H1 (cell line): ENCODE measurements at regions not wholly inside any gene's neighbourhood (a gene's known extent, or its start where the extent isn't known, plus 50 kb on each side); places are given as distances from the start of the nearest gene placed in this dataset.

Experiments used
- CTCF ChIA-PET: fragments of 300-600 bp; sonication (Branson Sonifier 250); formaldehyde crosslinking; loops from one replicate; lab custom pipeline; 2021; ENCODE audit not compliant: partially characterized antibody; lab: Charles Lee
- POLR2A ChIA-PET: fragments of 300-600 bp; sonication (Branson Sonifier 250); formaldehyde crosslinking; loops from one replicate; lab custom pipeline; 2021; ENCODE audit warnings: inconsistent platforms; ENCODE audit not compliant: partially characterized antibody; lab: Charles Lee
- DNase-seq, 2 experiments: peaks; one replicate each; pipeline versions ENCODE4 v3.0.0 to v3.0.0-alpha.2; 2010 to 2022; ENCODE audit warnings: low spot score in 2 of 2, low read depth in 1 of 2, mixed read lengths in 1 of 2
- FAIRE-seq: peaks from 2 replicates; lab custom pipeline; 2011; peaks lifted over from hg19 to GRCh38; lab: Jason Lieb, UNC
- H2AFZ ChIP-seq: 2 replicates; pipeline ENCODE4 v1.8.1; 2012; ENCODE audit warnings: low read length, inconsistent platforms
- H2AK5ac ChIP-seq: 2 replicates; pipeline ENCODE4 v1.6.1; 2013; ENCODE audit warnings: low read depth, low read length
- H2BK120ac ChIP-seq: replicated peaks from 2 replicates; pipeline ENCODE3; 2013; ENCODE audit warnings: low read depth, low read length, inconsistent platforms
- H2BK12ac ChIP-seq: 2 replicates; pipeline ENCODE4 v1.6.1; 2013; ENCODE audit warnings: low read depth, low read length
- H2BK15ac ChIP-seq: 2 replicates; pipeline ENCODE4 v1.6.1; 2013; ENCODE audit warnings: low read length
- H2BK20ac ChIP-seq: 2 replicates; pipeline ENCODE4 v1.6.1; 2013; ENCODE audit warnings: low read length
- H2BK5ac ChIP-seq: 2 replicates; pipeline ENCODE4 v1.6.1; 2013; ENCODE audit warnings: low read depth, low read length
- H3K14ac ChIP-seq: 2 replicates; pipeline ENCODE4 v1.6.1; 2013; ENCODE audit warnings: inconsistent platforms; ENCODE audit not compliant: insufficient read length
- H3K18ac ChIP-seq: 2 replicates; pipeline ENCODE4 v1.6.1; 2013; ENCODE audit warnings: low read length; ENCODE audit errors: extremely low read depth
- H3K23ac ChIP-seq: 2 replicates; pipeline ENCODE4 v1.6.1; 2013; ENCODE audit warnings: inconsistent platforms; ENCODE audit not compliant: insufficient read length
- H3K23me2 ChIP-seq: 2 replicates; pipeline ENCODE4 v1.6.1; 2013; ENCODE audit warnings: low read depth, low read length
- H3K27ac ChIP-seq: 2 replicates; pipeline ENCODE4 v1.6.1; 2011; ENCODE audit warnings: low read depth, low read length, inconsistent platforms
- H3K27me3 ChIP-seq, 4 experiments: replicated peaks in 1 of 4; 1 replicate in 1 of 4; 2 replicates in 3 of 4; pipeline versions ENCODE4 v1.6.1 to v1.8.1; 2011 to 2013; ENCODE audit warnings: low read length in 3 of 4, mild to moderate bottlenecking in 3 of 4, inconsistent platforms in 2 of 4, mixed read lengths in 2 of 4, moderate library complexity in 1 of 4; ENCODE audit not compliant: control insufficient read depth in 3 of 4, insufficient read depth in 3 of 4; ENCODE audit errors: extremely low read depth in 1 of 4
- H3K36me3 ChIP-seq, 4 experiments: 2 replicates each; pipeline versions ENCODE4 v1.6.1 to v1.8.1; 2011 to 2013; ENCODE audit warnings: mild to moderate bottlenecking in 4 of 4, low read length in 3 of 4, moderate library complexity in 2 of 4, control low read depth in 1 of 4, inconsistent platforms in 1 of 4; ENCODE audit not compliant: insufficient read depth in 4 of 4, control insufficient read depth in 2 of 4
- H3K4ac ChIP-seq: replicated peaks from 2 replicates; pipeline ENCODE3; 2013; ENCODE audit warnings: low read length, low read depth, mixed read lengths, inconsistent platforms; ENCODE audit not compliant: insufficient read length
- H3K4me1 ChIP-seq, 4 experiments: replicated peaks in 1 of 4; 1 replicate in 1 of 4; 2 replicates in 3 of 4; pipeline versions ENCODE4 v1.6.1 to v1.8.1; 2011 to 2013; ENCODE audit warnings: low read length in 3 of 4, inconsistent platforms in 2 of 4, mixed read lengths in 1 of 4; ENCODE audit not compliant: insufficient read depth in 4 of 4, control insufficient read depth in 3 of 4
- H3K4me2 ChIP-seq, 2 experiments: 2 replicates each; pipeline versions ENCODE4 v1.6.1 to v1.8.1; 2011 to 2013; ENCODE audit warnings: low read depth in 2 of 2, low read length in 2 of 2, control low read depth in 1 of 2, inconsistent platforms in 1 of 2, mild to moderate bottlenecking in 1 of 2; ENCODE audit not compliant: insufficient read depth in 1 of 2
- H3K4me3 ChIP-seq, 4 experiments: fragments of 200-600, 300-600 bp in 1 of 4; sonication (generic), shearing (Covaris generic), sonication (Bioruptor Twin) in 1 of 4; 2 replicates each; pipeline versions ENCODE4 v1.5.1 to v1.8.1; 2011 to 2016; ENCODE audit warnings: low read length in 4 of 4, low read depth in 3 of 4, control low read depth in 2 of 4, inconsistent platforms in 2 of 4, mild to moderate bottlenecking in 2 of 4, mixed read lengths in 1 of 4, moderate library complexity in 1 of 4; ENCODE audit not compliant: insufficient read depth in 2 of 4; ENCODE audit errors: extremely low read depth in 1 of 4
- H3K56ac ChIP-seq: replicated peaks from 2 replicates; pipeline ENCODE3; 2013; ENCODE audit warnings: low read depth, mild to moderate bottlenecking, mixed read lengths, low read length, inconsistent platforms; ENCODE audit not compliant: insufficient read length
- H3K79me1 ChIP-seq: 2 replicates; pipeline ENCODE4 v1.6.1; 2013; ENCODE audit warnings: low read depth, low read length, control low read depth
- H3K79me2 ChIP-seq, 2 experiments: 2 replicates each; pipeline versions ENCODE4 v1.6.1 to v1.8.1; 2012 to 2013; ENCODE audit warnings: low read length in 2 of 2, mild to moderate bottlenecking in 2 of 2, inconsistent platforms in 1 of 2; ENCODE audit not compliant: insufficient read depth in 2 of 2, control insufficient read depth in 1 of 2
- H3K9ac ChIP-seq, 4 experiments: replicated peaks in 1 of 4; 1 replicate in 1 of 4; 2 replicates in 3 of 4; pipeline versions ENCODE4 v1.6.1 to v1.8.1; 2011 to 2013; ENCODE audit warnings: low read depth in 3 of 4, low read length in 3 of 4, control low read depth in 2 of 4, mild to moderate bottlenecking in 2 of 4, moderate library complexity in 2 of 4, inconsistent platforms in 1 of 4; ENCODE audit errors: extremely low read depth in 1 of 4
- H3K9me3 ChIP-seq, 2 experiments: 2 replicates each; pipeline versions ENCODE4 v1.6.1 to v1.8.1; 2012 to 2013; ENCODE audit warnings: mild to moderate bottlenecking in 2 of 2, moderate library complexity in 2 of 2, control low read depth in 1 of 2, inconsistent platforms in 1 of 2, low read depth in 1 of 2, low read length in 1 of 2, mixed read lengths in 1 of 2; ENCODE audit not compliant: insufficient read depth in 2 of 2
- H4K20me1 ChIP-seq, 2 experiments: replicated peaks in 1 of 2; 2 replicates each; pipeline versions ENCODE3 to v1.8.1; 2011 to 2013; ENCODE audit warnings: inconsistent platforms in 2 of 2, low read length in 2 of 2, mild to moderate bottlenecking in 1 of 2; ENCODE audit not compliant: insufficient read depth in 2 of 2, control insufficient read depth in 1 of 2
- H4K5ac ChIP-seq: 2 replicates; pipeline ENCODE4 v1.6.1; 2013; ENCODE audit warnings: low read length, low read depth, mixed read lengths, inconsistent platforms; ENCODE audit not compliant: insufficient read length
- H4K8ac ChIP-seq: 2 replicates; pipeline ENCODE4 v1.8.0; 2013; ENCODE audit warnings: mild to moderate bottlenecking, moderate library complexity, low read length, inconsistent platforms; ENCODE audit not compliant: insufficient read depth; ENCODE audit errors: extremely low read depth
- H4K91ac ChIP-seq: replicated peaks from 2 replicates; pipeline ENCODE3; 2013; ENCODE audit warnings: low read length, mixed read lengths, inconsistent platforms; ENCODE audit not compliant: insufficient read length
- ATF2 ChIP-seq: IDR thresholded peaks from 2 replicates; pipeline ENCODE4 v1.6.1; 2012; ENCODE audit warnings: low read length, inconsistent platforms
- E2F6 ChIP-seq: IDR thresholded peaks from 2 replicates; pipeline ENCODE4 v1.6.1; 2012; ENCODE audit warnings: inconsistent platforms
- JUN ChIP-seq: IDR thresholded peaks from 2 replicates; pipeline ENCODE4 v1.6.1; 2011; ENCODE audit warnings: low read depth, mild to moderate bottlenecking, improper control_type of control experiment, low read length
- KDM5A ChIP-seq: fragments of 200-600 bp; IDR thresholded peaks from 2 replicates; pipeline ENCODE4 v1.7.1; 2012; ENCODE audit warnings: mild to moderate bottlenecking, low read length, inconsistent platforms, mixed read lengths
- NRF1 ChIP-seq: IDR thresholded peaks from 2 replicates; pipeline ENCODE4 v1.6.1; 2011; ENCODE audit warnings: mild to moderate bottlenecking, low read depth, low read length, improper control_type of control experiment
- RBBP5 ChIP-seq: IDR thresholded peaks from 2 replicates; pipeline ENCODE4 v1.7.1; 2012; ENCODE audit warnings: low read depth, mild to moderate bottlenecking, inconsistent platforms, low read length, moderate library complexity, borderline replicate concordance
- SIX5 ChIP-seq: IDR thresholded peaks from 2 replicates; pipeline ENCODE4 v1.6.1; 2011; ENCODE audit warnings: mild to moderate bottlenecking, low read depth, low read length
- SRF ChIP-seq: IDR thresholded peaks from 2 replicates; pipeline ENCODE4 v1.6.1; 2011; ENCODE audit warnings: mild to moderate bottlenecking, low read depth, low read length, moderate library complexity
- TBP ChIP-seq: IDR thresholded peaks from 2 replicates; pipeline ENCODE4 v1.6.1; 2011; ENCODE audit warnings: low read depth, low read length, improper control_type of control experiment
- WGBS, 2 experiments: shearing (Covaris generic) in 1 of 2; methylation state at CpG; one replicate each; pipeline versions ENCODE4 v1.1.6 to v1.1.7; 2013 to 2015; ENCODE audit warnings: low lambda C conversion rate in 2 of 2, mixed read lengths in 2 of 2, inconsistent platforms in 1 of 2, low coverage in 1 of 2, missing lambda C conversion rate in 1 of 2; ENCODE audit not compliant: insufficient replicate concordance in 2 of 2, insufficient coverage in 1 of 2, insufficient read length in 1 of 2; ENCODE audit errors: extremely low coverage in 1 of 2, missing lambda C conversion rate in 1 of 2; 5-methylcytosine and 5-hydroxymethylcytosine counted together

- Histone ChIP-seq H4K5ac (no peak overlapping the region), H3K79me1 (no peaks in the 10 kb centered on the region), H3K4me1 (no peaks in the 10 kb centered on the region), H3K18ac (no peak overlapping the region), H4K91ac (no peak overlapping the region), H3K27me3 (no peaks in the 10 kb centered on the region), H2AFZ (no peak overlapping the region), H4K20me1 (no peaks in the 10 kb centered on the region), H2BK15ac (no peak overlapping the region), H3K27ac (no peak overlapping the region), H3K23me2 (no peaks in the 10 kb centered on the region), H3K9ac (no peak overlapping the region), H2BK5ac (no peak overlapping the region), H2BK20ac (no peak overlapping the region), H2AK5ac (no peak overlapping the region), H3K56ac (no peak overlapping the region), H3K14ac (no peak overlapping the region), H2BK120ac (no peak overlapping the region), H3K4ac (no peak overlapping the region), H3K4me2 (no peak overlapping the region), H3K4me3 (no peak overlapping the region), H3K23ac (no peak overlapping the region), H3K36me3 (no peaks in the 10 kb centered on the region), H4K8ac (no peak overlapping the region), H2BK12ac (no peak overlapping the region), H3K79me2 (no peaks in the 10 kb centered on the region), H3K9me3 (no peaks in the 10 kb centered on the region)
- FAIRE-seq: no peak
- no peak for TF ChIP-seq TBP
- no peak for TF ChIP-seq SRF
- TF ChIP-seq JUN: no peak
- TF ChIP-seq ATF2: no peak
- no peak for TF ChIP-seq SIX5
- TF ChIP-seq NRF1: no peak
- TF ChIP-seq RBBP5: no peak
- no peak for TF ChIP-seq E2F6
- TF ChIP-seq KDM5A: no peak
- 95% methylated on average over 7 of the region's 7 CpGs; no CpG with 5 or more reads in 1 of the 2 experiments for WGBS, 2 experiments
- ChIA-PET POLR2A (no interaction called here), CTCF (interaction anchor here (1.4 kb wide), 1 partner anchor 10 kb away, joined by 3 read pairs; no protein-coding TSS in a partner anchor)
- no peak for DNase-seq
Measured at GRCh38 chr16:80280557-80280956, 260.2 kb upstream of the DYNLRB2 start.
